Liver (tissue), 3 donors: ENCODE measurements at regions not wholly inside any gene's neighbourhood (a gene's known extent, or its start where the extent isn't known, plus 50 kb on each side); places are given as distances from the start of the nearest gene placed in this dataset.

Source experiments
- CTCF ChIP-seq: fragments of 150-350 bp; IDR thresholded peaks from 2 replicates; pipeline ENCODE4 v1.5.1; 2017; ENCODE audit warnings: improper control_type of control experiment, low read depth, low read length; ENCODE audit not compliant: missing input control
- FOXA2 ChIP-seq: IDR thresholded peaks from 2 replicates; pipeline ENCODE4 v1.6.1; 2016; ENCODE audit warnings: antibody characterized with exemption
- RAD21 ChIP-seq, 2 donors: IDR thresholded peaks; 2 replicates each; pipeline ENCODE4 v1.6.1; 2016; ENCODE audit warnings: antibody characterized with exemption in 2 of 2, mild to moderate bottlenecking in 2 of 2
- TAF1 ChIP-seq: conservative IDR thresholded peaks from 2 replicates; pipeline ENCODE4 v1.6.1; 2016; ENCODE audit warnings: antibody characterized with exemption, mild to moderate bottlenecking
- YY1 ChIP-seq: IDR thresholded peaks from 2 replicates; pipeline ENCODE4 v1.6.1; 2016; ENCODE audit warnings: antibody characterized with exemption, mild to moderate bottlenecking
- TF ChIP-seq, protein P1 (sequence below): IDR thresholded peaks from 2 replicates; pipeline ENCODE4 v1.6.1; 2016; ENCODE audit warnings: antibody characterized with exemption
- TF ChIP-seq, protein P2 (sequence below): IDR thresholded peaks from 2 replicates; pipeline ENCODE4 v1.6.1; 2016; ENCODE audit warnings: antibody characterized with exemption
- donor health status: healthy.
- donor health status: healthy.

- TF ChIP-seq, protein P1, sequence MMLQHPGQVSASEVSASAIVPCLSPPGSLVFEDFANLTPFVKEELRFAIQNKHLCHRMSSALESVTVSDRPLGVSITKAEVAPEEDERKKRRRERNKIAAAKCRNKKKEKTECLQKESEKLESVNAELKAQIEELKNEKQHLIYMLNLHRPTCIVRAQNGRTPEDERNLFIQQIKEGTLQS, result no peak
- TF ChIP-seq CTCF (no peak), RAD21 (IDR thresholded peaks at IDR 0.05) (no peak), TAF1 (no peak), YY1 (no peak), FOXA2 (no peak)
- TF ChIP-seq, protein P2, sequence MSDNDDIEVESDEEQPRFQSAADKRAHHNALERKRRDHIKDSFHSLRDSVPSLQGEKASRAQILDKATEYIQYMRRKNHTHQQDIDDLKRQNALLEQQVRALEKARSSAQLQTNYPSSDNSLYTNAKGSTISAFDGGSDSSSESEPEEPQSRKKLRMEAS, result no peak
Observed at GRCh38 chr6:140854318-140854717, 1278.4 kb upstream of the GJE1 start.
